H1 (cell line): ENCODE measurements at regions not wholly inside any gene's neighbourhood (a gene's known extent, or its start where the extent isn't known, plus 50 kb on each side); places are given as distances from the start of the nearest gene placed in this dataset.

Source experiments
- CTCF ChIP-seq, 3 experiments: IDR thresholded peaks; 1 replicate in 2 of 3; 2 replicates in 1 of 3; pipeline versions ENCODE4 v1.5.1 to v1.6.1; 2011; ENCODE audit warnings: low read length in 3 of 3, mild to moderate bottlenecking in 3 of 3, inconsistent platforms in 2 of 3, low read depth in 1 of 3, moderate library complexity in 1 of 3; ENCODE audit not compliant: insufficient read depth in 1 of 3; ENCODE audit errors: control extremely low read depth in 1 of 3
- SP1 ChIP-seq: IDR thresholded peaks from 2 replicates; pipeline ENCODE4 v1.6.1; 2011; ENCODE audit warnings: low read depth, low read length

GRCh38 chr5:112647428-112647827 is 90.3 kb upstream of the APC start:
- TF ChIP-seq SP1 (peak; percentile 55; the same call in 1 of the 2 replicates), CTCF (IDR thresholded peaks at IDR 0.05; ENCODE audit: control extremely low read depth in 1 of 3, insufficient read depth in 1 of 3, low read depth in 1 of 3, low read length in 3 of 3) (no peak)
